Lung (tissue), 11 donors: ENCODE measurements at regions not wholly inside any gene's neighbourhood (a gene's known extent, or its start where the extent isn't known, plus 50 kb on each side); places are given as distances from the start of the nearest gene placed in this dataset.

ENCODE experiments used
- ATAC-seq: fragments of 200-7000 bp; cut with Tn5 transposase; one replicate; pipeline ENCODE4 v1.9.1; 2020; ENCODE audit warnings: moderate number of reproducible peaks; ENCODE audit not compliant: insufficient read depth, low FRiP score
- DNase-seq, 3 donors: peaks; one replicate each; pipeline ENCODE4 v3.0.0-alpha.2; 2013 to 2017
- H3K27ac ChIP-seq, 2 donors: one replicate each; pipeline ENCODE4 v1.5.1; 2013; ENCODE audit warnings: mild to moderate bottlenecking in 2 of 2, moderate library complexity in 2 of 2, control low read depth in 1 of 2, inconsistent platforms in 1 of 2, low read depth in 1 of 2, low read length in 1 of 2
- H3K27me3 ChIP-seq, 3 donors: one replicate each; pipeline ENCODE4 v1.5.1; 2013; ENCODE audit warnings: low read length in 2 of 3; ENCODE audit not compliant: control insufficient read depth in 3 of 3, insufficient read depth in 3 of 3
- H3K36me3 ChIP-seq, 4 donors: one replicate each; pipeline ENCODE4 v1.5.1; 2013; ENCODE audit warnings: low read length in 4 of 4, mild to moderate bottlenecking in 1 of 4, moderate library complexity in 1 of 4; ENCODE audit not compliant: control insufficient read depth in 4 of 4, insufficient read depth in 4 of 4
- H3K4me1 ChIP-seq, 5 donors: one replicate each; pipeline ENCODE4 v1.5.1; 2013; ENCODE audit warnings: low read length in 5 of 5, mild to moderate bottlenecking in 2 of 5, moderate library complexity in 1 of 5; ENCODE audit not compliant: control insufficient read depth in 5 of 5, insufficient read depth in 5 of 5
- H3K4me3 ChIP-seq: one replicate; pipeline ENCODE4 v1.5.1; 2013; ENCODE audit warnings: mild to moderate bottlenecking, control low read depth, moderate library complexity
- H3K9ac ChIP-seq, 2 donors: one replicate each; pipeline ENCODE4 v1.5.1; 2013; ENCODE audit warnings: low read length in 2 of 2, control low read depth in 1 of 2; ENCODE audit not compliant: insufficient read depth in 1 of 2
- H3K9me3 ChIP-seq, 4 donors: one replicate each; pipeline ENCODE4 v1.5.1; 2013; ENCODE audit warnings: low read length in 3 of 4, mild to moderate bottlenecking in 1 of 4, moderate library complexity in 1 of 4; ENCODE audit not compliant: control insufficient read depth in 4 of 4, insufficient read depth in 3 of 4
- CTCF ChIP-seq: IDR thresholded peaks from 2 replicates; pipeline ENCODE4 v1.5.1; 2012; ENCODE audit warnings: mild to moderate bottlenecking; ENCODE audit errors: control extremely low read depth, extremely low read depth
- WGBS, 2 donors: extraction: QIAGEN DNeasy Blood & Tissue Kit; methylation state at CpG; one replicate each; pipeline ENCODE4 v1.1.7; 2013; 5-methylcytosine and 5-hydroxymethylcytosine counted together
- donor health status: control.
- donor health status: control.
- donor health status: Bipolar disorder and iron deficiency.
- donor health status: healthy.
- donor health status: DM: yes; HTN: yes; CAD: no.

- DNase-seq (no peak), ATAC-seq (no peak)
- Histone ChIP-seq H3K9ac (no peak overlapping the region), H3K27ac (no peak overlapping the region), H3K36me3 (no peaks in the 10 kb centered on the region), H3K4me3 (no peak overlapping the region), H3K9me3 (no peaks in the 10 kb centered on the region), H3K4me1 (no peaks in the 10 kb centered on the region), H3K27me3 (no peaks in the 10 kb centered on the region)
- WGBS, 2 donors: 72 to 80% methylated on average over 4 of the region's 4 CpGs
- TF ChIP-seq CTCF: no peak
These were observed 209.6 kb downstream of the EMX2 start for GRCh38 chr10:117752103-117752502.

DNA sequence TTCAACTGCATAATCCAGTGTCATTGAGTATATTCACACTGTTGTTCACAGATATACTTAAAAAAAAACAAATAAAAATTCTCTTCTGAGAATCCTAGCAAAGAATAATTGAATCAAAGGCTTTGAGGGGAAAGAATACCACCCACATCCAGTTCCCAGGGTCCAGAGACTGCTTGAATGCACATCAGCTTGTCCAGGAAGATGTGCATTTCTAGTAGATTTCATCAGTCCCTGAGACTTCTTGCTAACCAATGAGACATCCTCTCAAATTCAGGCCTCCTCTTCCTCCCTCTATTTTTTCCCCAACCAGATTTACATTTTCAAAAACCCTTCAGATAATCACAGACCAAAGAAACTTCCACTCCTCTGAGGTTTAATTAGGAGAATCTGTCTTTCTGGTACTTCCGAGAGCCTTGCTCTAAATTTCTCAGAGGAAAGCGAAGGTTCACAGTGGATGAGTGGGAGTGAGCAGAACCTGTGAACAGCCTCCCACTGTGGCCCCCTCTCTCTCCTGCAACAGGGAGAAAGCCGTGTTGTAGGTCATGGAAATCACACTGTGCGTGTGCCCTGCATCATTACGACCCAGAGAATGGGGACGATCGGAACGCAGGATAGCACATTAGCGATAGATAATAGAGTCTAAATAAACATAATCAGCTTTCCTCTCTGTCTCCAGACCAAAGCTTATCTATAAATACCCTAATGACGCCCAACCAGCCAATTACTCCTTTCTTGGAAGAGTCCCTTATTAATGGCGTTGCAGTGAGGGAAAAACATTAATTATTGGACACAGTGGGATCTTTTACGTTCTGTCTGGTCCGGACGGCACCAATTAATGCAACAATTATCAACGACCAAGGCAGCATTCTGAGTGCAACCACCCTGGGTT is 212.5 kb downstream of the EMX2 start:
- H3K9ac ChIP-seq: no peak overlapping the region
- no peaks in the 10 kb centered on the region for H3K36me3 ChIP-seq
- no peaks in the 10 kb centered on the region for H3K9me3 ChIP-seq
- WGBS, 2 donors: 72 to 80% methylated on average over 15 of the region's 15 CpGs
- no peak for DNase-seq
- no peak overlapping the region for H3K4me3 ChIP-seq
- TF ChIP-seq CTCF: no peak
- no peaks in the 10 kb centered on the region for H3K27me3 ChIP-seq
- H3K27ac ChIP-seq: no peak overlapping the region
- no peak for ATAC-seq
- H3K4me1 ChIP-seq: no peaks in the 10 kb centered on the region

DNA sequence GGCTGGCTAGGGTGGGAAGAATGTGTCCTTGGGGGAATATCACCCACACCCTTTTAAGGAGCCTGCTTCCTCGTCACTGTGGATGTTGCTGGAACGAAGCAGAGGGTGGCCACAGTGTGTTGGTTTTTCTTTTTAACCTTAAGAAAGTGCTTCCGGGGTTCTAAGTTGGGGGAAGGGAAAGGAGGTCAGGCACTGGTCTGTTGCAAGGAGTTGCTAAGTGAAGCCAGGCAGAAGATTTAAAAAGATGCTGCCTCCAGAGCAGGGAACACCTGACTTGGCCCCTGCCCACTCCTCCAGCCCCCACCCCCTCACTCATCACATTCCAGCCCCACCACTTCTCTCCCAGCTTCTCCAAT is 213.1 kb downstream of the EMX2 start:
- Histone ChIP-seq H3K9me3 (no peaks in the 10 kb centered on the region), H3K27ac (no peak overlapping the region), H3K9ac (no peak overlapping the region), H3K4me1 (no peaks in the 10 kb centered on the region), H3K27me3 (no peaks in the 10 kb centered on the region), H3K4me3 (no peak overlapping the region), H3K36me3 (no peaks in the 10 kb centered on the region)
- TF ChIP-seq CTCF: no peak
- 43 to 45% methylated on average over 3 of the region's 3 CpGs for WGBS, 2 donors
- DNase-seq (no peak), ATAC-seq (no peak)
